GM12878 (cell line): ENCODE measurements at regions not wholly inside any gene's neighbourhood (a gene's known extent, or its start where the extent isn't known, plus 50 kb on each side); places are given as distances from the start of the nearest gene placed in this dataset.

Experiments
- BCL11A ChIP-seq: IDR thresholded peaks from 2 replicates; pipeline ENCODE4 v1.6.1; 2011; ENCODE audit warnings: low read depth, low read length
- CBX5 ChIP-seq: sonication (generic); IDR thresholded peaks from 2 replicates; pipeline ENCODE4 v1.6.1; 2016; ENCODE audit warnings: low read depth, moderate library complexity, mild to moderate bottlenecking, inconsistent platforms
- CEBPZ ChIP-seq: fragments of 150-350 bp; IDR thresholded peaks from 2 replicates; pipeline ENCODE4 v1.6.1; 2016; ENCODE audit warnings: low read depth, low read length
- CTCF ChIP-seq, 3 experiments: IDR thresholded peaks in 2 of 3; conservative IDR thresholded peaks in 1 of 3; 2 replicates each; pipeline ENCODE4 v1.5.1; 2011; ENCODE audit warnings: low read depth in 3 of 3, low read length in 3 of 3, mild to moderate bottlenecking in 3 of 3, control low read depth in 2 of 3, moderate library complexity in 2 of 3, inconsistent platforms in 1 of 3, mixed read lengths in 1 of 3; ENCODE audit not compliant: control insufficient read depth in 2 of 3, insufficient read depth in 1 of 3; ENCODE audit errors: extremely low read depth in 1 of 3
- EP300 ChIP-seq, 2 experiments: fragments of 150-350 bp in 1 of 2; IDR thresholded peaks; 2 replicates each; pipeline ENCODE4 v1.6.1; 2011 to 2012; ENCODE audit warnings: low read depth in 2 of 2, low read length in 2 of 2, borderline replicate concordance in 1 of 2, improper control_type of control experiment in 1 of 2, inconsistent platforms in 1 of 2; ENCODE audit not compliant: control insufficient read depth in 1 of 2
- EZH2 ChIP-seq: IDR thresholded peaks from 2 replicates; pipeline ENCODE4 v1.6.1; 2012; ENCODE audit warnings: low read depth, mild to moderate bottlenecking, control low read depth, inconsistent platforms, low read length, borderline replicate concordance; ENCODE audit not compliant: control insufficient read depth
- MXI1 ChIP-seq: fragments of 150-350 bp; IDR thresholded peaks from 2 replicates; pipeline ENCODE4 v1.6.1; 2011; ENCODE audit warnings: low read depth, mild to moderate bottlenecking, inconsistent platforms, low read length, improper control_type of control experiment
- POLR2A ChIP-seq: IDR thresholded peaks from 2 replicates; pipeline ENCODE4 v1.6.1; 2011; ENCODE audit warnings: low read depth, mild to moderate bottlenecking, low read length
- POLR2AphosphoS2 ChIP-seq: IDR thresholded peaks from 2 replicates; pipeline ENCODE4 v1.6.1; 2011; ENCODE audit warnings: low read depth, mild to moderate bottlenecking, low read length, improper control_type of control experiment, moderate library complexity
- SRF ChIP-seq, 2 experiments: IDR thresholded peaks; 2 replicates each; pipeline ENCODE4 v1.6.1; 2011; ENCODE audit warnings: low read depth in 2 of 2, low read length in 2 of 2, mild to moderate bottlenecking in 1 of 2, moderate library complexity in 1 of 2
- YBX1 ChIP-seq: fragments of 450-650 bp; IDR thresholded peaks from 2 replicates; pipeline ENCODE4 v1.6.1; 2016; ENCODE audit warnings: antibody characterized with exemption
- ZBED1 ChIP-seq: IDR thresholded peaks from 2 replicates; pipeline ENCODE4 v1.6.1; 2016; ENCODE audit warnings: borderline replicate concordance

GRCh38 chr13:105996391-105997025, 539.0 kb downstream of the EFNB2 start:
- TF ChIP-seq CTCF (IDR thresholded peaks at IDR 0.05 in 2 of 3, conservative IDR thresholded peaks at IDR 0.05 in 1 of 3; ENCODE audit: control insufficient read depth in 2 of 3, extremely low read depth in 1 of 3, insufficient read depth in 1 of 3, low read depth in 3 of 3, low read length in 3 of 3) (no peak), MXI1 (no peak), SRF (IDR thresholded peaks at IDR 0.05; ENCODE audit: low read depth in 2 of 2, low read length in 2 of 2) (no peak), CBX5 (no peak), POLR2A (no peak), EP300 (IDR thresholded peaks at IDR 0.05; ENCODE audit: borderline replicate concordance in 1 of 2, control insufficient read depth in 1 of 2, low read depth in 2 of 2, low read length in 2 of 2) (no peak), CEBPZ (no peak), POLR2AphosphoS2 (no peak), ZBED1 (no peak), EZH2 (no peak), YBX1 (no peak), BCL11A (no peak)
